SH-SY5Y (cell line): ENCODE measurements at regions not wholly inside any gene's neighbourhood (a gene's known extent, or its start where the extent isn't known, plus 50 kb on each side); places are given as distances from the start of the nearest gene placed in this dataset.

Experiments
- GATA2 ChIP-seq: IDR thresholded peaks from 2 replicates; pipeline ENCODE4 v1.6.1; 2011; ENCODE audit warnings: mild to moderate bottlenecking, low read depth, low read length
- GATA3 ChIP-seq: IDR thresholded peaks from 2 replicates; pipeline ENCODE4 v1.6.1; 2011; ENCODE audit warnings: low read depth, mild to moderate bottlenecking, low read length, moderate library complexity

GRCh38 chr9:105969636-105970035, 275.3 kb downstream of the TMEM38B start:
- TF ChIP-seq GATA2 (no peak; the same call in 1 of the 2 replicates), GATA3 (no peak)
